NCI-H748 treated with DMSO at 0.1 percent for 48 hours (cell line): ENCODE measurements at regions not wholly inside any gene's neighbourhood (a gene's known extent, or its start where the extent isn't known, plus 50 kb on each side); places are given as distances from the start of the nearest gene placed in this dataset.
"Not testable (repeated sequence)": the region's sequence is repeated elsewhere in the genome, so short reads cannot be mapped to it uniquely, and the experiment has no call there.

Experiments used
- DNase-seq: peaks from one replicate; lab custom pipeline; 2025; lab: John Stamatoyannopoulos, UW

DNA sequence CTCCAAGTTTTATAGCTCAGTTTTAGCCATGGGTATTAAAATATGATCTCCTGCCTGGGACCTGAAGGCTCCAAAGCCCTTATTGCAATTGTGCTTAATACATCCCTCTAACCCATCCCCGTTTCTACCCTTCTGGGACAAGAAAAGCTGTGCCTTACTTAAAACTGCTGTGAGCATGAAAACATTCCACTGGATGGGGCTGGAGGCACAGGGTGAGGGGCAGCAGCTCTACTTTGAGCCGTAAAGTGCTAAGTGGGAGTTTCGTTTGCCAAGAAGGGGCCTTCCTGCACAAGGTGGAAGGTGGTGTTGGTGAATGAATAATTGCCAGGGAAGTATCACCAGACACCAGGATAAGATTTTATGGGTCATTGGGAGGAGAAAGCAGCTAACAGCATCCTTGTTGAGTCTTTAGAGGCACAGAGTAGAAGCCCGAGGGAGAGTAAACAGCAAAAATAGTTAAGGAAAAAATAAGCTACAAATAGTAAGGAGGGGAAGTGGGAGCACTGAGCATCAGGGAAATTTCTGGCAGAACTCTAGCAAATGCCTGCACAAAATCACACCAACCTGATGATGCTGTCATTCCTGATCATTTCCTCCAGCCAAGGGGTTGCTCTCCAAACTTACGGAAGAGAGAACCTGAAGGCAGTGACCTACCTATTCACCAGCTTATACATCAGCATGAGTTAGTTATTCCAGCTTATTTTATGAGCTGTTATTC, 218.4 kb downstream of the MREG start:
- DNase-seq: no peak

- no peak for DNase-seq
These were observed 219.4 kb downstream of the MREG start for GRCh38 chr2:215793747-215794595.

GRCh38 chr2:215791481-215791937, 221.8 kb downstream of the MREG start:
- no peak for DNase-seq

- no peak for DNase-seq
These were observed 222.6 kb downstream of the MREG start for GRCh38 chr2:215790523-215791421.

DNA sequence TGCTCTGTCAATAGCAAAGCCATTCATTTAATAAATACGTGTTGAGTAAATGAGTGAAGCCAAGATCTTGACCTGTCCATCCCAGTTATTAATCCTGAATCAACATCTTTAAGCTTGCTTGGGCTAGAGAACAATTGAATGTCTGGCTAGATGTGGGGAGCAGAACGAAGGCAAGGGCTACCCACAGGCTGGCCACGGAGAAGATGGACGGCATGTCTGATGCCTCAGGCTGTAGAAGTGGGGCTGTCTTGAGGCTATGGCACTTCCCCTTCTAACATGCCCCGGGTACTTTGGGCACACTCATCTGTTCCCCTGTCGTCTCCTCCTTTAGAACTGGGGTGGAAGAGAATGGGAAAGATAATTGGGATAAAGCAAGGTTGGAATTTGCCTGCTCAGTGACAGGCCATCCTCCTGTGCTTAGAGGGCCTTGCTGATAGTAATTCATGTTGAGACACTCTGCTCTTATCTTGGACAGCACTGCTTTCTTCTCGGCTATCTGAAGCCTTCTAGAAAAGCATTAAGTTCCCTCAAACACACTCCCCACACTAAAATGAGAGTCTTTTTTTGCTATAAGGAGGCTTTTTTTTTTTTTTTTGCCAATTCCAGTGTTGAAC, 225.7 kb downstream of the MREG start:
- DNase-seq: no peak

DNA sequence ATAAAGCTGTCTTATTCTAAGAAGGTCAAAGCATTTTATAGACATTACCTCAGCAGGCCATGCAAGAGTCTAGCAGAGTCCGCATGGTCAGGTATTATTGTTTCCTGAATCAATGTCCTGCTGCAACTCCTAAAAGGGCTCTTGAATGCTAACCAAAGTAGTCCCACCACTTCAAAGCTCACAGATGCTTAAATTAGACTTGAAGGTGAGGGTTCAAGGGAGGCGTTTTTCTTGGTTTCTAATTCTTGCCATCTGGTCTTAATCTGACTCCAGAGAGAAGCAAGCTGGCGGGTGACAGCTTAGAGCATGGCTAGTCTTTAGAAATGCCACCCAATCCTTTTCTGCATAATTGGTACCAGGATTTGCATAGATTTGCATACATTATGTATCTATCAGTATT, 226.3 kb downstream of the MREG start:
- no peak for DNase-seq

GRCh38 chr2:215784371-215784783, 229.0 kb downstream of the MREG start:
- no peak for DNase-seq

DNA sequence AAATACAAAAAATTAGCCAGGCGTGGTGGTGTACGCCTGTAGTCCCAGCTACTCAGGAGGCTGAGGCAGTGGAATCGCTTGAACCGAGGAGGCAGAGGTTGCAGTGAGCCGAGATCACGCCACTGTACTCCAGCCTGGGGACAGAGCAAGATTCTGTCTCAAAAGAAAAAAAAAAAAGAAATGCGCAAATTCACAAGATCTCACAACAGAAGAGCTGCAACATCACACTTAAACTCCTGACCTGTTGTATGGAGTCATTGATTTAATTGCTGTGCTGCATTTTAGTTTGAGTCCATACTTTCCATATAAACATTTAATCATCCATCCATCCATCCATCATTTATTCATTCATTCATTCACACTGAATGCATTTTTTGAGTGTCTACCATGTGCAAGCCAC, 229.7 kb downstream of the MREG start:
- not testable (repeated sequence) for DNase-seq

DNA sequence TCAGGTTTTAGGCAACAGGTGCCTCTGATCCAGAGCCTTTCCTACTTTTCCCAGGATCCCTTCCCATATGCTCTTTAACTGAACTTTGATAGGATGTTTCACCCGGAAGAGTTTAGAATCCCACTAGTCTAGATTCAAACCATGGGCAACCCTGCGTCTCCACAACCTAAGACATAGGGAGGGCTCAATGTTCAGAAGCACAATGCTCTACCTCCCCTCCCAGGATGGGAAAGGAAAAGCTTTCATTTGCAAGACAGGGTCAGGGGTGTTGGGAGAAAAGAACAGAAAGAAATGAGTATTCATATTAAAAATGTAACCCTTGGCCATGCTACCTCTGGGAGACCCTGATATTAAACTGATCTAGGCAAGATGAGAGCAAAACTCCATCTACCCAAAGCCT, 230.4 kb downstream of the MREG start:
- no peak for DNase-seq

- no peak for DNase-seq
These were observed 231.1 kb downstream of the MREG start for GRCh38 chr2:215782295-215782694.

DNA sequence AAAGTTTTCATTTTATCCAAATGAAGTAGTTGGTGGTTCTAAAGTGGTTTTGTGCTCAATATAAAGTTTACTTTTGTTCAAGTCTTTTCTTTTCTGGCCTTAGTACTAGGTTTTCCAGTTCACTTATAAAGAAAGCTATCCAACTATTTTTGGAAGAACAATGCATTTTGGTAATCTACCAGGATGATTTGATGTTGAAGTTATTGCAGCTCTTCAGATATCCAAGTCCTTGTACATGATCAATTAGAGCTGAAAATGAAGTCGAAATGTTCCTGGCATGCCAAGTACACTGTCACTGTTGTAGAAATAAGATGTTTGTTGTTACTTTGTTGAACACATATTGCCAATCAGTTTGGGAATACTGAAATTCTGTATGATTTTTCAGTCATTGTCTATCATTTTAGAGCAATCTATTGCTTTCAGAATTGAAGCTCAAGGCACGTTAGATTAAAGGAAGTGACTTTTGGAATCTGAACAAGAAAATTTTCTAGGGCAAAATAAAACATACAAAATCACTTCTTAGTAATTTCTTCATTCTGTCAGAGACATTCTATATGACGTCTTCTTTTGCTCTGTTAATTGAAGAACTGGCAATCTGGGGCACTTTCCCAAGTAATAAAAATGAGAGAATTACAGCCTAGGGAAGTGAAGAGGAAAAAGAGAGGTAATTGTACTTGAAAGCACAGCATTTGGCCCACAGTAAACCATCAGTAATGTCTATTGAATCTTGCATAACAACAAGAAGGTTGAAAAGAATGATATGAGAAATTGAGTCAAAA, 232.3 kb downstream of the MREG start:
- DNase-seq: no peak

GRCh38 chr2:215780313-215780712, 233.0 kb downstream of the MREG start:
- no peak for DNase-seq

GRCh38 chr2:215779912-215780311, 233.4 kb downstream of the MREG start:
- DNase-seq: no peak

DNA sequence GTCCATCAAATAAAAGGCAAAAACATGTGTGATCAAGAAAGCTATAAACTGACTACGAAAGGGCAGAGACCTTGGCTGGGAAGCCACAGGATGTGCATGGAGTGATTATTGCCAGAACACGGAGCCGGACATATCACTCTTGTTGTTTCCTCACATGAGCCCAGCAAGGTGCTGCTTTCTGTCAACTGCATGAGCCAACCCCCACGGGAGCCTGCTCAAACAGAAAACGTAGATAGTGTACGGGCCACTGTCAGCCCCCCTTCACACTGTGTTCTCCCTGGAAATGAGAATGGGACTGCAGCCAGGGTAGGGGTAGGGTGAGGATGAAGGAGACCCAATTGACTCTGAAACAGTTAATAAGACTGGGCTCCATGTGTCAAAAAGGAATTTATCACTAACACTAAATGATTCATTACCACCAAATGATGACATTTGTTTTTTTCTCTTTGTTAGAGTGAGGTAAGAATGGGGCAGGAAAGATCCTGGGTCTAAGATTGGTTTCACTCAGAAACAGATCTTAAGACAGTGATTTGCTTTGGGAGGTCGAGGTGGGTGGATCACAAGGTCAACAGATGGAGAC, 235.8 kb downstream of the MREG start:
- DNase-seq: no peak

GRCh38 chr2:215775106-215775505, 238.2 kb downstream of the MREG start:
- no peak for DNase-seq

DNA sequence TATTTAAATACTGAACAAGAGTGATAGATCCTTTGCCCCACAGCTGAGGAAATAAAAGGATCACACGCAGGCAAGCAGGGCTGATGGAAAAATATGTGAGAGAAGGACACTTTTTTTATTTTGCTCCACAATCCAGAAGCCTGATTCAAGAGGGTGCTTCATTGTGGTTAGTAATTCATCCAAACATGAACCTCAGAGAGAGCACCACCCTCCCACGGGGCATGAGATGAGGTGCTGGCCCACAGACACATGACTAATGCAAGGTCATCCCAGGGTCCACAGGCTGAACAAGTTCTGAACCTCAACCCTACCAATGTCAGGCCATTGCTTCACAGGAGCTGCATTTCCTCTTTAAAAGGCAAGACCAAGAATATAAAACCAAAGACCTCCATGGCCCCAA, 239.6 kb downstream of the MREG start:
- no peak for DNase-seq

DNA sequence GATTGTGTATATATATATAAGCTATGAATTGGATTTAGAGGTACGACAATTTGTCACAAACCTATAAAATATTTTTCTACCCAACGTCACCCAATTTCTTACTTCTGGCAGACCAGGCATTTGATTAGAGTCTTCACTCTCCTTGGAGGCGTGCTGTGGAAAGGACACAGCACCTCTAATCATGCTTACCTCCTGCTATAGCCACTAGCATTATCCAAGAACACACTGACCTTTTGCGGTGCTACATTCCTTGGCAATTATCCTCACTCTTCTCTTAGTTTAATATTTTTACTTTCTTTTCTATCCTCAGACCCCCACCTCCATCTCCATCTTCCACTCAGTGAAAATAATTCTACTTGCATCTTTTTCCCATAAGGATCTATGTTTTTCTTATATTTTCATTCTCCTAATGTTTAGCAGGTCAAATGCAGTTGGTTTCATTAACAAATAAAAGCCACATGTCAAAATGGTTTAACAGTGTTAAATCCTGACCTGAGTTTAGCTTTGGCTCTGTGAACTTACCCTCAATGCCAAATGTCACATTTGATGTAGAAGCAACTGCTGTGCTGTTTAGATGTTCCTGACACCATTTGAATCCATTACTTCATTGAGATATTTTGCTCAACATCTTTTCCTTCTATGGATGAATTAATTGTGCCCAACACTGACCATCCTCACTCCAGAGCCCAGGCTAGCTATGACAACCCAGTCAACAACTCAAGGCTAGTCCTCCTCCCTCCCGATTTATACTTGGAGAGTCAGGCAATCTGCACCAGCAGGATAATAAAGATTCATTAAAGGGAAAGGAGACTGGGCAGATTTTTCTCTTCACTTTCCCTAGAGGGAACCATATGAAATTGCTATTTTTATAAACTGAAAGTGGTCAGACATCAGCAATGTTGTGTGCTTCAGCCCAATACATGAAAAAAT, 240.5 kb downstream of the MREG start:
- no peak for DNase-seq

DNA sequence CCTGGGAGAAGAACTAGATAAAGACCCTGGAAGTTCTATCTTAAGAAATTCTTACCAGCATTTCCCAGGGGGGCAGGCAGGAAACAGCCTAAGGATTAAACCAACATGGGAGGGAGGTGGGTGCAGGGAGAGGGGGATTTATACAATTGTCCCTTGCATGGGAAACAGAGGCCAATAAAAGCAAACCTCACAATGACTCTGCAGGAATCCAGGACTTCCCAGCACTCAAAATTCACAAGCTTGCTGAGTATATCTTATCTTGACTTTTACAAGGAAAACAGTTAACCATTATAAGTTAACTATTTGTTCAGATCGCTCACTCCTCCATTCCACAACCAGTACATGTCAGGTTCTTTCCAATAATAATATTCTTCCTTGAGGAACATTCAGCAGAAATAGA, 241.3 kb downstream of the MREG start:
- DNase-seq: no peak

DNA sequence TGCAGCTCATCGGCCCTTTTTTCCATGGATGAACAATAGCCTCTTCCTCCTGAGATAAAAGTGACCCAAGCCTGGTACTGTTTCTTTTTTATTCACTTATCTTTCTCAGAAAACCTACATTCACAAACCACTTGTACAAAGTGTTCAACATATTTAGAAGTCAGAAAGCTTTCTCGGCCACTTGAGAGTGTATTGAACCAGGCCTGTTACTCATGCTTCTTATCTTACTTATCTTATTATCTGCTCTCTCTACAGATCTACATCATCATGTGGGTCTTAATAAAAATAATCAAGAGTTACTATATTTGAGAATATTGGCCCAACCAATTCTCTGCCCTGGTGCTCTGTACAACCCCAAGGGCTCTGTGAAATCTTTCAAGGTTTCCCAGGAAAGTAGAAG, 242.1 kb downstream of the MREG start:
- DNase-seq: no peak

GRCh38 chr2:215770668-215771067, 242.7 kb downstream of the MREG start:
- DNase-seq: no peak
